Activated naive CD4-positive, alpha-beta T cell treated with anti-CD3 and anti-CD28 coated beads for 36 hours (primary cell): ENCODE measurements at regions not wholly inside any gene's neighbourhood (a gene's known extent, or its start where the extent isn't known, plus 50 kb on each side); places are given as distances from the start of the nearest gene placed in this dataset.

Experiments
- CTCF ChIA-PET: fragments of 350-600 bp; sonication (Branson Sonifier 250); formaldehyde crosslinking; loops from one replicate; lab custom pipeline; 2021; ENCODE audit warnings: antibody characterized with exemption; lab: Charles Lee
- DNase-seq: peaks from one replicate; pipeline ENCODE4 v3.0.0-alpha.2; 2020
- H3K27ac Mint-ChIP-seq: one replicate; pipeline ENCODE4 v1.8.0; 2021; ENCODE audit warnings: mild to moderate bottlenecking, mixed read lengths
- H3K27me3 Mint-ChIP-seq: one replicate; pipeline ENCODE4 v1.8.0; 2021; ENCODE audit warnings: low read depth, mixed read lengths
- H3K36me3 Mint-ChIP-seq: one replicate; pipeline ENCODE4 v1.8.0; 2021; ENCODE audit warnings: low read depth, mixed read lengths
- H3K4me1 Mint-ChIP-seq: one replicate; pipeline ENCODE4 v1.8.0; 2021; ENCODE audit warnings: low read depth, mixed read lengths
- H3K4me3 Mint-ChIP-seq: one replicate; pipeline ENCODE4 v1.8.0; 2021; ENCODE audit warnings: mild to moderate bottlenecking, moderate library complexity, mixed read lengths
- H3K9me3 Mint-ChIP-seq: one replicate; pipeline ENCODE4 v1.8.0; 2021; ENCODE audit warnings: mixed read lengths
- intact Hi-C: fragments of 100-400 bp; cut with micrococcal nuclease; formaldehyde crosslinking; loops from one replicate; pipeline ENCODE4 v1.15.1; 2023

- intact Hi-C loops = no loop called here
These were observed 178.7 kb downstream of the TBXT start for GRCh38 chr6:165988757-165989456.

GRCh38 chr6:165988302-165988756, 179.3 kb downstream of the TBXT start:
- no peak overlapping the region for H3K4me3 Mint-ChIP-seq
- no peaks in the 10 kb centered on the region for H3K9me3 Mint-ChIP-seq
- no peak overlapping the region for H3K27ac Mint-ChIP-seq
- DNase-seq = no peak
- CTCF ChIA-PET = no interaction called here
- peaks cover 46% of the 10 kb centered on the region for H3K27me3 Mint-ChIP-seq
- no peaks in the 10 kb centered on the region for H3K36me3 Mint-ChIP-seq
- intact Hi-C loops = no loop called here
- H3K4me1 Mint-ChIP-seq = peaks cover 11% of the 10 kb centered on the region

More at GRCh38 chr6:165988757-165989456, 178.7 kb downstream of the TBXT start:
- Mint-ChIP-seq H3K27ac (no peak overlapping the region), H3K4me1 (peaks cover 11% of the 10 kb centered on the region), H3K36me3 (no peaks in the 10 kb centered on the region), H3K9me3 (no peaks in the 10 kb centered on the region), H3K4me3 (no peak overlapping the region), H3K27me3 (peaks cover 46% of the 10 kb centered on the region)
- CTCF ChIA-PET = no interaction called here
- DNase-seq = no peak

- H3K9me3 Mint-ChIP-seq = no peaks in the 10 kb centered on the region
- peaks cover 51% of the 10 kb centered on the region for H3K27me3 Mint-ChIP-seq
- intact Hi-C loops = no loop called here
- H3K4me3 Mint-ChIP-seq = no peak overlapping the region
- no peaks in the 10 kb centered on the region for H3K36me3 Mint-ChIP-seq
- H3K27ac Mint-ChIP-seq = no peak overlapping the region
- CTCF ChIA-PET = no interaction called here
- H3K4me1 Mint-ChIP-seq = peaks cover 11% of the 10 kb centered on the region
- DNase-seq = no peak
These were observed 180.0 kb downstream of the TBXT start for GRCh38 chr6:165987483-165988301.

- Mint-ChIP-seq H3K36me3 (no peaks in the 10 kb centered on the region), H3K27me3 (peaks cover 52% of the 10 kb centered on the region), H3K4me3 (no peak overlapping the region), H3K9me3 (no peaks in the 10 kb centered on the region), H3K4me1 (peaks cover 11% of the 10 kb centered on the region), H3K27ac (no peak overlapping the region)
- intact Hi-C loops = no loop called here
- CTCF ChIA-PET = no interaction called here
- no peak for DNase-seq
These were observed 180.7 kb downstream of the TBXT start for GRCh38 chr6:165986914-165987482.

GRCh38 chr6:165986311-165986913, 181.2 kb downstream of the TBXT start:
- no peaks in the 10 kb centered on the region for H3K36me3 Mint-ChIP-seq
- no peaks in the 10 kb centered on the region for H3K9me3 Mint-ChIP-seq
- intact Hi-C loops = no loop called here
- no peak for DNase-seq
- CTCF ChIA-PET = no interaction called here
- no peak overlapping the region for H3K4me3 Mint-ChIP-seq
- no peak overlapping the region for H3K27ac Mint-ChIP-seq
- H3K27me3 Mint-ChIP-seq = peaks cover 55% of the 10 kb centered on the region
- peaks cover 11% of the 10 kb centered on the region for H3K4me1 Mint-ChIP-seq

- Mint-ChIP-seq H3K4me3 (no peak overlapping the region), H3K27ac (no peak overlapping the region), H3K4me1 (peaks cover 11% of the 10 kb centered on the region), H3K27me3 (peaks cover 55% of the 10 kb centered on the region), H3K9me3 (no peaks in the 10 kb centered on the region), H3K36me3 (no peaks in the 10 kb centered on the region)
- intact Hi-C loops = no loop called here
- DNase-seq = no peak
- CTCF ChIA-PET = no interaction called here
These were observed 181.8 kb downstream of the TBXT start for GRCh38 chr6:165985806-165986299.

- no peaks in the 10 kb centered on the region for H3K9me3 Mint-ChIP-seq
- H3K4me3 Mint-ChIP-seq = no peak overlapping the region
- intact Hi-C loops = no loop called here
- no peak for DNase-seq
- no peak overlapping the region for H3K27ac Mint-ChIP-seq
- H3K4me1 Mint-ChIP-seq = peaks cover 11% of the 10 kb centered on the region
- peaks cover 55% of the 10 kb centered on the region for H3K27me3 Mint-ChIP-seq
- CTCF ChIA-PET = no interaction called here
- H3K36me3 Mint-ChIP-seq = no peaks in the 10 kb centered on the region
These were observed 182.3 kb downstream of the TBXT start for GRCh38 chr6:165985281-165985805.

- no peak overlapping the region for H3K4me3 Mint-ChIP-seq
- H3K27ac Mint-ChIP-seq = no peak overlapping the region
- no peaks in the 10 kb centered on the region for H3K36me3 Mint-ChIP-seq
- H3K9me3 Mint-ChIP-seq = no peaks in the 10 kb centered on the region
- CTCF ChIA-PET = no interaction called here
- intact Hi-C loops = no loop called here
- no peak for DNase-seq
- peaks cover 11% of the 10 kb centered on the region for H3K4me1 Mint-ChIP-seq
- H3K27me3 Mint-ChIP-seq = peaks cover 52% of the 10 kb centered on the region
These were observed 182.8 kb downstream of the TBXT start for GRCh38 chr6:165984729-165985275.

DNA sequence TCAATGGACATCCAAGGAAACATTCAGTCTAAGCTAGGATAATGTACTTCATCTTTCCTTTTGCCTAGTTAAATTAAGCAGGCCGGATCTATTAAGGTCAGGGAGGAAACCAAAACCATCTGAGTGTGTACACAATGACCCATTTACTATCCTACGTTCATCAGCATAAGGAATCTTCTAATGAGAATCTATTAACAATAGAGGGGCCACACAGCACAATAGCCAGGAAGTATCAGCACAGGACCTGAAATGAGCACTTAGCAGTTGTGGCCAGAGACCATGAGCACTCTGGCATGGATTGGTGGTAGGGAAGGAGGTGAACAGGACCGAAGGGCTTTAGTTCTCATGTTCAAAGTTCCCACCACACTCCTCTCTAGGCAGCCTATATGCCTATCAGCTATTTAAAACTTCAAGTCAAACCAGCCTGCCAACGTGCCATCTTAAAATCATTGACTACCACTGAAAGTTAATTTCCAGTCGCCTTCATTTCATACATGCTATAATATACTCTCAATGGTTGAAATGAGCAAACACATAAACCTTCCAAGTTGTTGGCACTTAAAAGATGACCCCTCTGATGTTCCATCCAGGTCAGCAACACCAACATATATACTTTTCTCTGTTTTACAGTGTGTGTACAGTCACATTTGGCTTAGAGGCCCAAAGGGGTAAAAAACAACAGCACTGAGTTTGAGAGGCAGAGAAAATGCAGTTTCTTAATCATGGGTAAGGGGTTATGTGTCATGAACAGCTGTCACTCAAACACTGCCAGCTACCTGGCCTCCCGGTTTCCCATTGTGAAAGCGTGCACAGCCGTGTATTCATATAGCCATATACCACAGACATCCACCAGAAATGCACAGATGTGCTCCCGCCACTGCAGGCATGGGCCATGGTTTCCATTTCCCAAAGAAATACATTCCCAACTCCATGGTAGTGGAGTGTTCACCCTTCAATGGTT, 184.3 kb downstream of the TBXT start:
- CTCF ChIA-PET = no interaction called here
- peaks cover 45% of the 10 kb centered on the region for H3K27me3 Mint-ChIP-seq
- H3K27ac Mint-ChIP-seq = no peak overlapping the region
- H3K9me3 Mint-ChIP-seq = no peaks in the 10 kb centered on the region
- no peak overlapping the region for H3K4me3 Mint-ChIP-seq
- H3K36me3 Mint-ChIP-seq = no peaks in the 10 kb centered on the region
- peaks cover 11% of the 10 kb centered on the region for H3K4me1 Mint-ChIP-seq
- no peak for DNase-seq
- intact Hi-C loops = no loop called here

DNA sequence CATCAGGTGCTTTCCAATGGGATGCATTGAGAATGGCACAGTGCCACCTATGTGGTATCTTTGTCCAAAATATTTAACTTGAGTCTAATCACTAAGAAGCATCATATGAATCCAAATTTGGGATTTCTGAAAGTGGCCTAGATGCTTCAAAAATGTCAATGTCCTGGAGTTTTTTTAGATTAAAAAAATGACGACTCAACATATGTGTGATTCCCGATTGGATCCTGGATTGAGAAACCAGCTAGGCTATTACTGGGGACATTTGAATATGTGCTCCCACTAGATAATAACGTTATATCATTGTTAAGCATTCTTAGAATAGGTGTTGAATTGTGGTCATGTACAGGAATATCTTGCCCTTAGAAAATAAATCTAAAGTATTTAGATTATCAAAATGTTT, 189.2 kb downstream of the TBXT start:
- no peak overlapping the region for H3K4me3 Mint-ChIP-seq
- no peak for DNase-seq
- H3K4me1 Mint-ChIP-seq = no peaks in the 10 kb centered on the region
- H3K27ac Mint-ChIP-seq = no peak overlapping the region
- H3K27me3 Mint-ChIP-seq = peaks cover 22% of the 10 kb centered on the region
- H3K36me3 Mint-ChIP-seq = no peaks in the 10 kb centered on the region
- H3K9me3 Mint-ChIP-seq = no peaks in the 10 kb centered on the region
- intact Hi-C loops = no loop called here
- CTCF ChIA-PET = no interaction called here

DNA sequence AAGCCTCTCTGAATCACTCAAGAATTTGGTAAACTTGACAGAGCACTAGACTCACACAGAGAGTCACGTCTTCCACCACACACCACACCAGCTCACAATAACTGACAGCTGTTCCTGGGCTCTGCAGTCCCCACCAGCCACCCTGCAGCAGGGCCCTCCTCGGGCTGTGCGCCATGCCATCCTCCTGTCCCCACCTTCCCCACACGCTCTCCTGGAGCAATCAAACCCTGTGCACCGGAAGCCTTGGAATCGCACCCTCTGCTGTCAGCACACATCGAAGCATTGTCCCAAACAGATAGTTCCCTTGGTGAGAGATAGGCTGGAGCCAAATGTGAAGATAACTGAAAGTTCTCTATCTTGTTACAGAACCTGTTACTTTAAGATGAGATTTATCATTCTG, 191.0 kb downstream of the TBXT start:
- no peak overlapping the region for H3K27ac Mint-ChIP-seq
- CTCF ChIA-PET = no interaction called here
- H3K4me1 Mint-ChIP-seq = no peaks in the 10 kb centered on the region
- DNase-seq = no peak
- H3K27me3 Mint-ChIP-seq = peaks cover 19% of the 10 kb centered on the region
- no peaks in the 10 kb centered on the region for H3K9me3 Mint-ChIP-seq
- no peaks in the 10 kb centered on the region for H3K36me3 Mint-ChIP-seq
- H3K4me3 Mint-ChIP-seq = no peak overlapping the region
- intact Hi-C loops = no loop called here
